SU-DHL-6 (cell line): ENCODE measurements at regions not wholly inside any gene's neighbourhood (a gene's known extent, or its start where the extent isn't known, plus 50 kb on each side); places are given as distances from the start of the nearest gene placed in this dataset.

Source experiments
- EZH2phosphoT487 ChIP-seq: fragments of 200-600 bp; sonication (generic), shearing (Covaris generic); conservative IDR thresholded peaks from 2 replicates; pipeline ENCODE4 v1.6.1; 2018; ENCODE audit warnings: mild to moderate bottlenecking, antibody characterized with exemption, low read length, moderate library complexity, mixed read lengths
- TF ChIP-seq, protein P1 (sequence below): fragments of 200-600 bp; sonication (generic); IDR thresholded peaks from one replicate; pipeline ENCODE4 v1.5.1; 2017; ENCODE audit warnings: antibody characterized with exemption, mild to moderate bottlenecking, low read length, moderate library complexity; ENCODE audit not compliant: insufficient read depth, poor library complexity, severe bottlenecking

DNA sequence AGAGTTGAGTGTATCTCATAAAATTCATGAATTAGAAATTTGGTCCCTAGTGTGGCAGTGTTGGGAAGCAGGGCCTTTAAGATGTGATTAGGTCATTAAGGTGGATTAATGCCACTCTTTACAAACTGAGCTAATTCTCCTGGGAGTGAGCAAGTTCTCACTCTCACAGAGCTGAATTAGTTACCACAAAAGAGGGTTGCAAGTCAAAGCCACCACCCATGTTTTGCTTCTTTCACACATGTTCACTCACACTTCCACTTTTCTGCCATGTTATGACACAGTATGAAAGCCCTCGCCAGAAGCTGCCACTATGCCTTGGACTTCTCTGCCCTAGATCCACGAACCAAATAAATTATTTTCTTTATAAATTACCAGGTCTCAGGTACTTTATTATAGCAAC lies 332.1 kb downstream of the ARAP2 start:
- TF ChIP-seq, protein P1, sequence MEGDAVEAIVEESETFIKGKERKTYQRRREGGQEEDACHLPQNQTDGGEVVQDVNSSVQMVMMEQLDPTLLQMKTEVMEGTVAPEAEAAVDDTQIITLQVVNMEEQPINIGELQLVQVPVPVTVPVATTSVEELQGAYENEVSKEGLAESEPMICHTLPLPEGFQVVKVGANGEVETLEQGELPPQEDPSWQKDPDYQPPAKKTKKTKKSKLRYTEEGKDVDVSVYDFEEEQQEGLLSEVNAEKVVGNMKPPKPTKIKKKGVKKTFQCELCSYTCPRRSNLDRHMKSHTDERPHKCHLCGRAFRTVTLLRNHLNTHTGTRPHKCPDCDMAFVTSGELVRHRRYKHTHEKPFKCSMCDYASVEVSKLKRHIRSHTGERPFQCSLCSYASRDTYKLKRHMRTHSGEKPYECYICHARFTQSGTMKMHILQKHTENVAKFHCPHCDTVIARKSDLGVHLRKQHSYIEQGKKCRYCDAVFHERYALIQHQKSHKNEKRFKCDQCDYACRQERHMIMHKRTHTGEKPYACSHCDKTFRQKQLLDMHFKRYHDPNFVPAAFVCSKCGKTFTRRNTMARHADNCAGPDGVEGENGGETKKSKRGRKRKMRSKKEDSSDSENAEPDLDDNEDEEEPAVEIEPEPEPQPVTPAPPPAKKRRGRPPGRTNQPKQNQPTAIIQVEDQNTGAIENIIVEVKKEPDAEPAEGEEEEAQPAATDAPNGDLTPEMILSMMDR, result no peak
- no peak for TF ChIP-seq EZH2phosphoT487
